HEK293 (cell line): ENCODE measurements at regions not wholly inside any gene's neighbourhood (a gene's known extent, or its start where the extent isn't known, plus 50 kb on each side); places are given as distances from the start of the nearest gene placed in this dataset.

ENCODE experiments used
- BCL11A ChIP-seq: fragments of 450-650 bp; formaldehyde crosslinking; IDR thresholded peaks from 2 replicates; pipeline ENCODE4 v1.5.1; 2016; ENCODE audit warnings: low read depth, missing biosample characterization, missing genetic modification characterization
- TF ChIP-seq, protein P1 (sequence below): fragments of 450-650 bp; formaldehyde crosslinking; IDR thresholded peaks from 2 replicates; pipeline ENCODE4 v1.5.1; 2016; ENCODE audit warnings: missing biosample characterization, missing genetic modification characterization

DNA sequence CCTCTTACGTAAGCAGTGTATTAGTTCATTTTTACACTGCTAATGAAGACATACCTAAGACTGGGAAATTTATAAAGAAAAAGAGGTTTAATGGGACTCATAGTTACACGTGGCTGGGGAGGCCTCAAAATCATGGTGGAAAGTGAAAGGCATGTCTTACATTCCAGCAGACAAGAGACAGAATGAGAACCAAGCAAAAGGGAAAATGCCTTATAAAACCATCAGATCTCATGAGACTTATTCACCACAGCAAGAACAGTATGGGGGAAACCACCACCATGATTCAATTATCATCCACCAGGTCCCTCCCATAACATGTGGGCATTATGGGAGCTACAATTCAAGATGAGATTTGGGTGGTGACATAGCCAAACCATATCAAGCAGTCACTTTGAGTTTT, 126.3 kb upstream of the CXCL12 start:
- no peak for TF ChIP-seq BCL11A (tag by site-specific recombination)
- TF ChIP-seq, protein P1, sequence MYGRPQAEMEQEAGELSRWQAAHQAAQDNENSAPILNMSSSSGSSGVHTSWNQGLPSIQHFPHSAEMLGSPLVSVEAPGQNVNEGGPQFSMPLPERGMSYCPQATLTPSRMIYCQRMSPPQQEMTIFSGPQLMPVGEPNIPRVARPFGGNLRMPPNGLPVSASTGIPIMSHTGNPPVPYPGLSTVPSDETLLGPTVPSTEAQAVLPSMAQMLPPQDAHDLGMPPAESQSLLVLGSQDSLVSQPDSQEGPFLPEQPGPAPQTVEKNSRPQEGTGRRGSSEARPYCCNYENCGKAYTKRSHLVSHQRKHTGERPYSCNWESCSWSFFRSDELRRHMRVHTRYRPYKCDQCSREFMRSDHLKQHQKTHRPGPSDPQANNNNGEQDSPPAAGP (tag by site-specific recombination) = no peak
